Esophagus squamous epithelium (tissue), 4 donors: ENCODE measurements at regions not wholly inside any gene's neighbourhood (a gene's known extent, or its start where the extent isn't known, plus 50 kb on each side); places are given as distances from the start of the nearest gene placed in this dataset.

Source experiments
- POLR2A ChIP-seq, 4 donors: fragments of 450-650 bp; IDR thresholded peaks; one replicate each; pipeline ENCODE4 v1.6.1; 2017; ENCODE audit warnings: antibody characterized with exemption in 4 of 4, mild to moderate bottlenecking in 4 of 4, moderate library complexity in 3 of 4
- TF ChIP-seq, protein P1 (sequence below), 6 experiments: fragments of 450-650 bp in 4 of 6; fragments of 200-600 bp in 2 of 6; sonication (generic) in 2 of 6; IDR thresholded peaks; one replicate each; pipeline ENCODE4 v1.5.1; 2016 to 2019; ENCODE audit warnings: antibody characterized with exemption in 6 of 6, mild to moderate bottlenecking in 4 of 6, moderate library complexity in 4 of 6

DNA sequence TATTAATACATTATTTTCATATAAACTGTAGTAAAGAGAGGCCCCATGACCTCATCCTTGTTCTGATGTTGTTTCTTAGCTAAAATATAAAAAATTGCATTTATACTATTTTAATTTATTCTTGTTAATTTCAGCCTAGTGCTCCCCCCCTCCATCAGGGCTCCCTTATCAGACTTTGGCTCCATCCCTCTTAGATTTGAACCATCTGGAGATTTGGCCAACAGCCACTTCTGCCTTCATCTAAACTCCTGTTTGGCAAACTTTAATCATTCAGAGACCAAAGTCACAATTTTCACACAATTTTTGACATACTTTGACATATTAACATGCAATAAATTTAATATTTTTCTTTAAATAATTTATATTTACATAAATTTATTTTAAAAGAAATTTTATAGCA, 569.3 kb downstream of the TDRD15 start:
- TF ChIP-seq, protein P1, sequence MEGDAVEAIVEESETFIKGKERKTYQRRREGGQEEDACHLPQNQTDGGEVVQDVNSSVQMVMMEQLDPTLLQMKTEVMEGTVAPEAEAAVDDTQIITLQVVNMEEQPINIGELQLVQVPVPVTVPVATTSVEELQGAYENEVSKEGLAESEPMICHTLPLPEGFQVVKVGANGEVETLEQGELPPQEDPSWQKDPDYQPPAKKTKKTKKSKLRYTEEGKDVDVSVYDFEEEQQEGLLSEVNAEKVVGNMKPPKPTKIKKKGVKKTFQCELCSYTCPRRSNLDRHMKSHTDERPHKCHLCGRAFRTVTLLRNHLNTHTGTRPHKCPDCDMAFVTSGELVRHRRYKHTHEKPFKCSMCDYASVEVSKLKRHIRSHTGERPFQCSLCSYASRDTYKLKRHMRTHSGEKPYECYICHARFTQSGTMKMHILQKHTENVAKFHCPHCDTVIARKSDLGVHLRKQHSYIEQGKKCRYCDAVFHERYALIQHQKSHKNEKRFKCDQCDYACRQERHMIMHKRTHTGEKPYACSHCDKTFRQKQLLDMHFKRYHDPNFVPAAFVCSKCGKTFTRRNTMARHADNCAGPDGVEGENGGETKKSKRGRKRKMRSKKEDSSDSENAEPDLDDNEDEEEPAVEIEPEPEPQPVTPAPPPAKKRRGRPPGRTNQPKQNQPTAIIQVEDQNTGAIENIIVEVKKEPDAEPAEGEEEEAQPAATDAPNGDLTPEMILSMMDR (IDR thresholded peaks at IDR 0.05): no peak
- no peak for TF ChIP-seq POLR2A (IDR thresholded peaks at IDR 0.05)
